ENCODE measurements at regions not wholly inside any gene's neighbourhood (a gene's known extent, or its start where the extent isn't known, plus 50 kb on each side); places are given as distances from the start of the nearest gene placed in this dataset.

GRCh38 chr6:139510040-139510790 lies 135.8 kb upstream of the CITED2 start:
- H3K4me1 ChIP-seq (ENCODE audit: insufficient read depth, poor library complexity, severe bottlenecking), result no peaks in the 10 kb centered on the region
- no peak for TF ChIP-seq CTCF (IDR thresholded peaks at IDR 0.05; ENCODE audit: poor library complexity, severe bottlenecking)
- no peak for ATAC-seq (ENCODE audit: low read depth)

GRCh38 chr6:139509167-139509566 lies 134.7 kb upstream of the CITED2 start:
- Histone ChIP-seq H3K4me1 (ENCODE audit: insufficient read depth, poor library complexity, severe bottlenecking) (no peaks in the 10 kb centered on the region), H3K27me3 (ENCODE audit: insufficient read depth, poor library complexity, severe bottlenecking) (no peaks in the 10 kb centered on the region), H3K36me3 (ENCODE audit: low read depth) (no peaks in the 10 kb centered on the region), H3K27ac (ENCODE audit: poor library complexity, severe bottlenecking) (no peak overlapping the region), H3K4me3 (ENCODE audit: severe bottlenecking) (no peak overlapping the region), H3K9me3 (ENCODE audit: severe bottlenecking) (no peaks in the 10 kb centered on the region)
- TF ChIP-seq CTCF (IDR thresholded peaks at IDR 0.05; ENCODE audit: poor library complexity, severe bottlenecking), result no peak
- no peak for DNase-seq (ENCODE audit: low spot score)
- no peak for ATAC-seq (ENCODE audit: low read depth)

More at GRCh38 chr6:139510040-139510790, 135.8 kb upstream of the CITED2 start:
- H3K36me3 ChIP-seq (ENCODE audit: low read depth), result no peaks in the 10 kb centered on the region
- DNase-seq (ENCODE audit: low spot score), result no peak
- no peaks in the 10 kb centered on the region for H3K9me3 ChIP-seq (ENCODE audit: severe bottlenecking)
- no peak overlapping the region for H3K27ac ChIP-seq (ENCODE audit: poor library complexity, severe bottlenecking)
- no peaks in the 10 kb centered on the region for H3K27me3 ChIP-seq (ENCODE audit: insufficient read depth, poor library complexity, severe bottlenecking)
- no peak overlapping the region for H3K4me3 ChIP-seq (ENCODE audit: severe bottlenecking)

- ATAC-seq (ENCODE audit: low read depth), result no peak
Measured at GRCh38 chr6:139508576-139508975, 134.1 kb upstream of the CITED2 start.

GRCh38 chr6:139508023-139508422 lies 133.6 kb upstream of the CITED2 start:
- ATAC-seq (ENCODE audit: low read depth) (no peak), DNase-seq (ENCODE audit: low spot score) (no peak)
- H3K27ac ChIP-seq (ENCODE audit: poor library complexity, severe bottlenecking), result no peak overlapping the region
- no peak overlapping the region for H3K4me3 ChIP-seq (ENCODE audit: severe bottlenecking)
- no peaks in the 10 kb centered on the region for H3K36me3 ChIP-seq (ENCODE audit: low read depth)
- TF ChIP-seq CTCF (IDR thresholded peaks at IDR 0.05; ENCODE audit: poor library complexity, severe bottlenecking), result no peak
- H3K4me1 ChIP-seq (ENCODE audit: insufficient read depth, poor library complexity, severe bottlenecking), result no peaks in the 10 kb centered on the region
- H3K9me3 ChIP-seq (ENCODE audit: severe bottlenecking), result no peaks in the 10 kb centered on the region
- no peaks in the 10 kb centered on the region for H3K27me3 ChIP-seq (ENCODE audit: insufficient read depth, poor library complexity, severe bottlenecking)

More at GRCh38 chr6:139508576-139508975, 134.1 kb upstream of the CITED2 start:
- Histone ChIP-seq H3K27me3 (ENCODE audit: insufficient read depth, poor library complexity, severe bottlenecking) (no peaks in the 10 kb centered on the region), H3K9me3 (ENCODE audit: severe bottlenecking) (no peaks in the 10 kb centered on the region), H3K4me1 (ENCODE audit: insufficient read depth, poor library complexity, severe bottlenecking) (no peaks in the 10 kb centered on the region), H3K36me3 (ENCODE audit: low read depth) (no peaks in the 10 kb centered on the region), H3K4me3 (ENCODE audit: severe bottlenecking) (no peak overlapping the region), H3K27ac (ENCODE audit: poor library complexity, severe bottlenecking) (no peak overlapping the region)
- no peak for DNase-seq (ENCODE audit: low spot score)
- TF ChIP-seq CTCF (IDR thresholded peaks at IDR 0.05; ENCODE audit: poor library complexity, severe bottlenecking), result no peak

- H3K36me3 ChIP-seq (ENCODE audit: low read depth), result no peaks in the 10 kb centered on the region
Measured at GRCh38 chr6:139500977-139501376, 126.5 kb upstream of the CITED2 start.

More at GRCh38 chr6:139500977-139501376, 126.5 kb upstream of the CITED2 start:
- Histone ChIP-seq H3K4me3 (ENCODE audit: severe bottlenecking) (no peak overlapping the region), H3K4me1 (ENCODE audit: insufficient read depth, poor library complexity, severe bottlenecking) (no peaks in the 10 kb centered on the region), H3K27me3 (ENCODE audit: insufficient read depth, poor library complexity, severe bottlenecking) (no peaks in the 10 kb centered on the region), H3K27ac (ENCODE audit: poor library complexity, severe bottlenecking) (no peak overlapping the region), H3K9me3 (ENCODE audit: severe bottlenecking) (no peaks in the 10 kb centered on the region)
- no peak for TF ChIP-seq CTCF (IDR thresholded peaks at IDR 0.05; ENCODE audit: poor library complexity, severe bottlenecking)
- ATAC-seq (ENCODE audit: low read depth), result no peak
- DNase-seq (ENCODE audit: low spot score), result no peak

Measured in RWPE2 (cell line).